ENCODE measurements at regions not wholly inside any gene's neighbourhood (a gene's known extent, or its start where the extent isn't known, plus 50 kb on each side); places are given as distances from the start of the nearest gene placed in this dataset.

DNA sequence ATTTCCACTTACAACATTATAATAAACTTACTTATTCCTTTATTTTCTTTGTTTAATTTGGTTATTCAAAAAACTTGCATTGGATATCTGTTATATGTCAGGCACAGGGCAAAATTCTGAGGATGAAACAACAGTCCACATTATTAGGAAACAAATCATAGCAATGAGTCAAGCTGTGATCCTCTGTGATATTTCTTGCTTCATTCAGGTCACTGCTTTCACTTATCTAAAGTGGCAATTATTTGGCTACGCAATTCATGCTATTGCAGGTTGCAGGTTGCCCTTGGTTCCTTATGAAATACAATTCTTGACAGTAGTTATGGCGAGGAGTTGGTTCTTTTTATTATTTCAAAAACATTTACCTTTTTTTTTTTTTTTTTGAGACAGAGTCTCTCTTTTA is 66.4 kb upstream of the CNTN6 start:
- Histone ChIP-seq H3K4me3 (replicated peaks in 1 of 3; ENCODE audit: insufficient read depth in 1 of 3, low read depth in 2 of 3, low read length in 3 of 3) (no peak overlapping the region), H4K20me1 (ENCODE audit: insufficient read depth, low read length) (no peaks in the 10 kb centered on the region), H2AFZ (ENCODE audit: low read length) (no peak overlapping the region), H3K27ac (ENCODE audit: extremely low read length, insufficient read depth, low read length) (no peak overlapping the region), H3K36me3 (replicated peaks in 1 of 2; ENCODE audit: control insufficient read depth in 1 of 2, insufficient read depth in 2 of 2, low read length in 2 of 2) (no peaks in the 10 kb centered on the region), H3K9ac (ENCODE audit: insufficient read depth, low read depth, low read length) (no peak overlapping the region), H3K27me3 (ENCODE audit: control insufficient read depth in 1 of 2, insufficient read depth in 2 of 2, low read length in 2 of 2) (no peaks in the 10 kb centered on the region), H3K79me2 (ENCODE audit: insufficient read depth, low read length) (no peaks in the 10 kb centered on the region), H3K4me2 (ENCODE audit: low read depth, low read length) (no peak overlapping the region), H3K4me1 (ENCODE audit: insufficient read depth, low read length) (no peaks in the 10 kb centered on the region), H3K9me3 (ENCODE audit: low read length) (peaks cover 85% of the 10 kb centered on the region)
- 16% methylated on average over 2 of the region's 2 CpGs for WGBS (ENCODE audit: low lambda C conversion rate)
- TF ChIP-seq ZNF556 (CRISPR knock-in tag; IDR thresholded peaks at IDR 0.05; ENCODE audit: borderline replicate concordance) (no peak), SYNCRIP (IDR thresholded peaks at IDR 0.05; ENCODE audit: insufficient read depth, low read depth, low read length) (no peak), ZMAT3 (CRISPR knock-in tag; conservative IDR thresholded peaks at IDR 0.05) (no peak), ASH2L (IDR thresholded peaks at IDR 0.05; ENCODE audit: insufficient read length, low read depth, low read length) (no peak), KLF15 (CRISPR knock-in tag; IDR thresholded peaks at IDR 0.05; ENCODE audit: borderline replicate concordance) (no peak), ATF1 (CRISPR knock-in tag; IDR thresholded peaks at IDR 0.05) (no peak)
- TF ChIP-seq, protein P1, sequence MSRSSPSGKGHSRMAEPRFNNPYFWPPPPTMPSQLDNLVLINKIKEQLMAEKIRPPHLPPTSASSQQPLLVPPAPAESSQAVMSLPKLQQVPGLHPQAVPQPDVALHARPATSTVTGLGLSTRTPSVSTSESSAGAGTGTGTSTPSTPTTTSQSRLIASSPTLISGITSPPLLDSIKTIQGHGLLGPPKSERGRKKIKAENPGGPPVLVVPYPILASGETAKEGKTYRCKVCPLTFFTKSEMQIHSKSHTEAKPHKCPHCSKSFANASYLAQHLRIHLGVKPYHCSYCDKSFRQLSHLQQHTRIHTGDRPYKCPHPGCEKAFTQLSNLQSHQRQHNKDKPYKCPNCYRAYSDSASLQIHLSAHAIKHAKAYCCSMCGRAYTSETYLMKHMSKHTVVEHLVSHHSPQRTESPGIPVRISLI (CRISPR knock-in tag; IDR thresholded peaks at IDR 0.05; ENCODE audit: borderline replicate concordance), result no peak
- TF ChIP-seq, protein P2, sequence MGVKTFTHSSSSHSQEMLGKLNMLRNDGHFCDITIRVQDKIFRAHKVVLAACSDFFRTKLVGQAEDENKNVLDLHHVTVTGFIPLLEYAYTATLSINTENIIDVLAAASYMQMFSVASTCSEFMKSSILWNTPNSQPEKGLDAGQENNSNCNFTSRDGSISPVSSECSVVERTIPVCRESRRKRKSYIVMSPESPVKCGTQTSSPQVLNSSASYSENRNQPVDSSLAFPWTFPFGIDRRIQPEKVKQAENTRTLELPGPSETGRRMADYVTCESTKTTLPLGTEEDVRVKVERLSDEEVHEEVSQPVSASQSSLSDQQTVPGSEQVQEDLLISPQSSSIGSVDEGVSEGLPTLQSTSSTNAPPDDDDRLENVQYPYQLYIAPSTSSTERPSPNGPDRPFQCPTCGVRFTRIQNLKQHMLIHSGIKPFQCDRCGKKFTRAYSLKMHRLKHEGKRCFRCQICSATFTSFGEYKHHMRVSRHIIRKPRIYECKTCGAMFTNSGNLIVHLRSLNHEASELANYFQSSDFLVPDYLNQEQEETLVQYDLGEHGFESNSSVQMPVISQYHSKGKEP (CRISPR knock-in tag; IDR thresholded peaks at IDR 0.05), result no peak
- TF ChIP-seq, protein P3, sequence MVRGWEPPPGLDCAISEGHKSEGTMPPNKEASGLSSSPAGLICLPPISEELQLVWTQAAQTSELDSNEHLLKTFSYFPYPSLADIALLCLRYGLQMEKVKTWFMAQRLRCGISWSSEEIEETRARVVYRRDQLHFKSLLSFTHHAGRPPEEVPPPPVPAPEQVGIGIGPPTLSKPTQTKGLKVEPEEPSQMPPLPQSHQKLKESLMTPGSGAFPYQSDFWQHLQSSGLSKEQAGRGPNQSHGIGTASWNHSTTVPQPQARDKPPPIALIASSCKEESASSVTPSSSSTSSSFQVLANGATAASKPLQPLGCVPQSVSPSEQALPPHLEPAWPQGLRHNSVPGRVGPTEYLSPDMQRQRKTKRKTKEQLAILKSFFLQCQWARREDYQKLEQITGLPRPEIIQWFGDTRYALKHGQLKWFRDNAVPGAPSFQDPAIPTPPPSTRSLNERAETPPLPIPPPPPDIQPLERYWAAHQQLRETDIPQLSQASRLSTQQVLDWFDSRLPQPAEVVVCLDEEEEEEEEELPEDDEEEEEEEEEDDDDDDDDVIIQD (CRISPR knock-in tag; IDR thresholded peaks at IDR 0.05; ENCODE audit: low read depth), result no peak
- POLR2A ChIA-PET, result no interaction called here
- no TSS peak for BruUV-seq (replicated peaks)
- DNase-seq (ENCODE audit: low spot score) (no peak), FAIRE-seq (no peak), ATAC-seq (no peak)
- CTCF ChIA-PET (ENCODE audit: low intra/inter-chr PET ratio, low total read pairs), result no interaction called here
- intact Hi-C loops (cut with micrococcal nuclease; ENCODE audit: unreplicated experiment), result no loop called here
- in situ Hi-C loops (cut with HindIII; ENCODE audit: extremely low pct_ligation_motif_present, low pct_unique_long_range_greater_than_20kb), result no loop called here

Measured in HepG2 (cell line).